ENCODE measurements at regions not wholly inside any gene's neighbourhood (a gene's known extent, or its start where the extent isn't known, plus 50 kb on each side); places are given as distances from the start of the nearest gene placed in this dataset.

GRCh38 chr5:173383711-173384110, 55.5 kb upstream of the STC2 start:
- no peak overlapping the region for H3K4ac ChIP-seq (ENCODE audit: low read depth in 1 of 2, low read length in 2 of 2)
- no peaks in the 10 kb centered on the region for H3K36me3 ChIP-seq (ENCODE audit: control insufficient read depth in 1 of 2, insufficient read depth in 2 of 2, low read depth in 1 of 2, low read length in 2 of 2)
- H2BK5ac ChIP-seq (ENCODE audit: low read depth, low read length, poor library complexity, severe bottlenecking), result no peak overlapping the region
- H3K23ac ChIP-seq (ENCODE audit: low read length in 2 of 2), result no peak overlapping the region
- no peak for DNase-seq
- H3K4me3 ChIP-seq (ENCODE audit: insufficient read depth in 1 of 2, low read depth in 1 of 2, low read length in 2 of 2), result no peak overlapping the region
- H4K8ac ChIP-seq (ENCODE audit: low read length), result no peak overlapping the region
- H2BK15ac ChIP-seq (ENCODE audit: low read depth, poor library complexity, severe bottlenecking), result no peak overlapping the region
- WGBS, result 79% methylated on average over 3 of the region's 4 CpGs
- H2AK5ac ChIP-seq (ENCODE audit: low read length, severe bottlenecking), result no peak overlapping the region
- H3K4me1 ChIP-seq (ENCODE audit: control insufficient read depth, insufficient read depth, low read depth, low read length), result no peaks in the 10 kb centered on the region
- no peaks in the 10 kb centered on the region for H3K9me3 ChIP-seq (ENCODE audit: control insufficient read depth, low read length)
- H3K9ac ChIP-seq (ENCODE audit: low read length), result no peak overlapping the region
- no peak overlapping the region for H3K4me2 ChIP-seq (ENCODE audit: low read length, poor library complexity, severe bottlenecking)
- no peaks in the 10 kb centered on the region for H3K79me1 ChIP-seq (replicated peaks; ENCODE audit: low read length, poor library complexity, severe bottlenecking)
- no peak overlapping the region for H2BK120ac ChIP-seq (ENCODE audit: low read depth, low read length)
- no peak overlapping the region for H2AFZ ChIP-seq (ENCODE audit: low read depth, low read length)
- H2BK12ac ChIP-seq (ENCODE audit: low read length in 2 of 2), result no peak overlapping the region
- H4K91ac ChIP-seq (ENCODE audit: low read length), result no peak overlapping the region
- H3K27me3 ChIP-seq (ENCODE audit: control insufficient read depth in 1 of 2, insufficient read depth in 1 of 2, low read length in 2 of 2), result peaks cover 0 to 5% of the 10 kb centered on the region in 2 experiments
- no peak overlapping the region for H3K14ac ChIP-seq (ENCODE audit: low read length in 2 of 2)
- H3K27ac ChIP-seq (ENCODE audit: low read length, poor library complexity, severe bottlenecking), result no peak overlapping the region
- H3K18ac ChIP-seq (ENCODE audit: low read depth in 1 of 2, low read length in 2 of 2), result no peak overlapping the region

DNA sequence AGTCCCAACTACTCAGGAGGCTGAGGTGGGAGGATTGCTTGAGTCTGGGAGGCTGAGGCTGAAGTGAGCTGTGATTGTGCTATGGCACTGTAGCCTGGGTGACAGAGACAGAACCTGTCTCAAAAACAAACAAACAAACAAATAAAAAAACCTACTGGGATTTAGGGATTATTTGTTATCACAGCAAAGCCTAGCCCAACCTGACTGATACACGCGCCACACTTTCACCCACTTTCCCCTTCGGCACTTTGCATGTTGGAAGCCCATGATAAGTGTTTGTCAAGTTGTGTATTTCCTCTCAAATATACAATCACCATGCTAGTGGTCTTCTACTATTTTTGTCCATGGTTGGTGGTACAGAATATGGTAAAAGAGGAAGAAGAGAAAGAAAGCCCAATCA, 50.5 kb upstream of the STC2 start:
- H2BK5ac ChIP-seq (ENCODE audit: low read depth, low read length, poor library complexity, severe bottlenecking), result no peak overlapping the region
- no peaks in the 10 kb centered on the region for H3K79me1 ChIP-seq (replicated peaks; ENCODE audit: low read length, poor library complexity, severe bottlenecking)
- H3K36me3 ChIP-seq (ENCODE audit: control insufficient read depth in 1 of 2, insufficient read depth in 2 of 2, low read depth in 1 of 2, low read length in 2 of 2), result no peaks in the 10 kb centered on the region
- no peak overlapping the region for H3K27ac ChIP-seq (ENCODE audit: low read length, poor library complexity, severe bottlenecking)
- no peak for DNase-seq
- no peak overlapping the region for H3K23ac ChIP-seq (ENCODE audit: low read length in 2 of 2)
- H2BK15ac ChIP-seq (ENCODE audit: low read depth, poor library complexity, severe bottlenecking), result no peak overlapping the region
- no peaks in the 10 kb centered on the region for H3K9me3 ChIP-seq (ENCODE audit: control insufficient read depth, low read length)
- no peak overlapping the region for H3K4me2 ChIP-seq (ENCODE audit: low read length, poor library complexity, severe bottlenecking)
- no peak overlapping the region for H2BK120ac ChIP-seq (ENCODE audit: low read depth, low read length)
- H4K8ac ChIP-seq (ENCODE audit: low read length), result no peak overlapping the region
- no CpG with 5 or more reads among the region's 3 CpGs for WGBS
- no peak overlapping the region for H3K18ac ChIP-seq (ENCODE audit: low read depth in 1 of 2, low read length in 2 of 2)
- no peak overlapping the region for H2BK12ac ChIP-seq (ENCODE audit: low read length in 2 of 2)
- H4K91ac ChIP-seq (ENCODE audit: low read length), result no peak overlapping the region
- H3K27me3 ChIP-seq (ENCODE audit: control insufficient read depth in 1 of 2, insufficient read depth in 1 of 2, low read length in 2 of 2), result peaks cover 0 to 5% of the 10 kb centered on the region in 2 experiments
- H3K4ac ChIP-seq (ENCODE audit: low read depth in 1 of 2, low read length in 2 of 2), result no peak overlapping the region
- no peak overlapping the region for H3K14ac ChIP-seq (ENCODE audit: low read length in 2 of 2)
- H3K4me1 ChIP-seq (ENCODE audit: control insufficient read depth, insufficient read depth, low read depth, low read length), result no peaks in the 10 kb centered on the region
- H3K4me3 ChIP-seq (ENCODE audit: insufficient read depth in 1 of 2, low read depth in 1 of 2, low read length in 2 of 2), result no peak overlapping the region
- H3K9ac ChIP-seq (ENCODE audit: low read length), result no peak overlapping the region
- H2AK5ac ChIP-seq (ENCODE audit: low read length, severe bottlenecking), result no peak overlapping the region
- H2AFZ ChIP-seq (ENCODE audit: low read depth, low read length), result no peak overlapping the region
